ENCODE measurements at regions not wholly inside any gene's neighbourhood (a gene's known extent, or its start where the extent isn't known, plus 50 kb on each side); places are given as distances from the start of the nearest gene placed in this dataset.

- no peak for TF ChIP-seq EZH2 (IDR thresholded peaks at IDR 0.05; ENCODE audit: borderline replicate concordance, low read depth, low read length, severe bottlenecking)
- TF ChIP-seq GATA2 (IDR thresholded peaks at IDR 0.05; ENCODE audit: insufficient read depth, insufficient read length, low read depth, low read length) = no peak
- no peak for TF ChIP-seq CTCF (IDR thresholded peaks at IDR 0.05; ENCODE audit: extremely low read depth in 1 of 2, insufficient read depth in 1 of 2, low read depth in 1 of 2, low read length in 2 of 2)
Measured at GRCh38 chr6:166075925-166076324, 91.7 kb downstream of the TBXT start.

Data from endothelial cell of umbilical vein (primary cell).